Sigmoid colon (tissue), 6 donors: ENCODE measurements at regions not wholly inside any gene's neighbourhood (a gene's known extent, or its start where the extent isn't known, plus 50 kb on each side); places are given as distances from the start of the nearest gene placed in this dataset.

Source experiments
- DNase-seq: peaks from one replicate; pipeline ENCODE4 v3.0.0-alpha.2; 2019
- H3K27ac ChIP-seq, 4 donors: fragments of 200-600 bp; sonication (generic); one replicate each; pipeline ENCODE4 v1.5.1; 2016 to 2019; ENCODE audit warnings: mild to moderate bottlenecking in 1 of 4
- H3K27me3 ChIP-seq, 3 donors: fragments of 200-600 bp; sonication (generic); one replicate each; pipeline ENCODE4 v1.5.1; 2019; ENCODE audit warnings: mild to moderate bottlenecking in 1 of 3
- H3K36me3 ChIP-seq, 4 donors: fragments of 200-600 bp; sonication (generic); one replicate each; pipeline ENCODE4 v1.5.1; 2016 to 2019
- H3K4me1 ChIP-seq, 4 donors: fragments of 200-600 bp; sonication (generic); one replicate each; pipeline ENCODE4 v1.5.1; 2017 to 2019
- H3K4me3 ChIP-seq, 4 donors: fragments of 200-600 bp; sonication (generic); one replicate each; pipeline ENCODE4 v1.5.1; 2017 to 2019; ENCODE audit warnings: mild to moderate bottlenecking in 2 of 4, moderate library complexity in 1 of 4
- H3K9me3 ChIP-seq, 4 donors: fragments of 200-600 bp in 3 of 4; sonication (generic) in 3 of 4; one replicate each; pipeline versions ENCODE4 v1.5.1 to v1.6.1; 2013 to 2019
- EP300 ChIP-seq, 4 donors: sonication (generic); formaldehyde crosslinking; IDR thresholded peaks; one replicate each; pipeline ENCODE4 v1.6.1; 2017; ENCODE audit warnings: antibody characterized with exemption in 4 of 4
- POLR2A ChIP-seq, 2 donors: fragments of 450-650 bp; IDR thresholded peaks; one replicate each; pipeline ENCODE4 v1.6.1; 2016; ENCODE audit warnings: antibody characterized with exemption in 2 of 2, mild to moderate bottlenecking in 2 of 2, moderate library complexity in 2 of 2
- POLR2AphosphoS5 ChIP-seq, 4 donors: sonication (generic); formaldehyde crosslinking; IDR thresholded peaks; one replicate each; pipeline ENCODE4 v1.6.1; 2017; ENCODE audit warnings: antibody characterized with exemption in 4 of 4
- WGBS, 2 donors: extraction: QIAGEN DNeasy Blood & Tissue Kit; methylation state at CpG; one replicate each; pipeline ENCODE4 v1.1.7; 2013; 5-methylcytosine and 5-hydroxymethylcytosine counted together
- intact Hi-C: fragments of 100-400 bp; cut with DNase I; formaldehyde crosslinking; loops from one replicate; pipeline ENCODE4 v1.15.1; 2023
- TF ChIP-seq, protein P1 (sequence below), 4 experiments: fragments of 450-650 bp in 3 of 4; fragments of 200-600 bp in 1 of 4; IDR thresholded peaks; one replicate each; pipeline ENCODE4 v1.5.1; 2016 to 2019; ENCODE audit warnings: antibody characterized with exemption in 4 of 4, mild to moderate bottlenecking in 3 of 4, moderate library complexity in 2 of 4
- donor health status: healthy with polysubstance abuse.
- donor health status: healthy.

GRCh38 chr3:170751083-170751898, 118.7 kb downstream of the RPL22L1 start:
- H3K27ac ChIP-seq = peak overlapping the region in 1 of 4 donors; percentile 43
- TF ChIP-seq POLR2AphosphoS5 (IDR thresholded peaks at IDR 0.05) = peak in 2 of 4 donors; percentile 7 to 9
- TF ChIP-seq, protein P1, sequence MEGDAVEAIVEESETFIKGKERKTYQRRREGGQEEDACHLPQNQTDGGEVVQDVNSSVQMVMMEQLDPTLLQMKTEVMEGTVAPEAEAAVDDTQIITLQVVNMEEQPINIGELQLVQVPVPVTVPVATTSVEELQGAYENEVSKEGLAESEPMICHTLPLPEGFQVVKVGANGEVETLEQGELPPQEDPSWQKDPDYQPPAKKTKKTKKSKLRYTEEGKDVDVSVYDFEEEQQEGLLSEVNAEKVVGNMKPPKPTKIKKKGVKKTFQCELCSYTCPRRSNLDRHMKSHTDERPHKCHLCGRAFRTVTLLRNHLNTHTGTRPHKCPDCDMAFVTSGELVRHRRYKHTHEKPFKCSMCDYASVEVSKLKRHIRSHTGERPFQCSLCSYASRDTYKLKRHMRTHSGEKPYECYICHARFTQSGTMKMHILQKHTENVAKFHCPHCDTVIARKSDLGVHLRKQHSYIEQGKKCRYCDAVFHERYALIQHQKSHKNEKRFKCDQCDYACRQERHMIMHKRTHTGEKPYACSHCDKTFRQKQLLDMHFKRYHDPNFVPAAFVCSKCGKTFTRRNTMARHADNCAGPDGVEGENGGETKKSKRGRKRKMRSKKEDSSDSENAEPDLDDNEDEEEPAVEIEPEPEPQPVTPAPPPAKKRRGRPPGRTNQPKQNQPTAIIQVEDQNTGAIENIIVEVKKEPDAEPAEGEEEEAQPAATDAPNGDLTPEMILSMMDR (IDR thresholded peaks at IDR 0.05) = no peak
- H3K27me3 ChIP-seq = no peaks in the 10 kb centered on the region
- peaks cover 0 to 10% (median 7%) of the 10 kb centered on the region in 4 donors for H3K4me1 ChIP-seq
- no peaks in the 10 kb centered on the region for H3K36me3 ChIP-seq
- DNase-seq = peak; percentile 73
- H3K9me3 ChIP-seq = no peaks in the 10 kb centered on the region
- H3K4me3 ChIP-seq = no peak overlapping the region
- 32 to 54% methylated on average over 3 of the region's 3 CpGs for WGBS, 2 donors
- intact Hi-C loops = no loop called here

- H3K27me3 ChIP-seq = no peaks in the 10 kb centered on the region
- no peak overlapping the region for H3K27ac ChIP-seq
- DNase-seq = no peak
- TF ChIP-seq POLR2A (IDR thresholded peaks at IDR 0.05) = no peak
- peaks cover 0 to 10% (median 7%) of the 10 kb centered on the region in 4 donors for H3K4me1 ChIP-seq
- no peaks in the 10 kb centered on the region for H3K9me3 ChIP-seq
- H3K4me3 ChIP-seq = no peak overlapping the region
- intact Hi-C loops = no loop called here
- WGBS, 2 donors = 92 to 96% methylated on average over 2 of the region's 2 CpGs
- no peaks in the 10 kb centered on the region for H3K36me3 ChIP-seq
Observed at GRCh38 chr3:170750478-170750830, 119.5 kb downstream of the RPL22L1 start.

DNA sequence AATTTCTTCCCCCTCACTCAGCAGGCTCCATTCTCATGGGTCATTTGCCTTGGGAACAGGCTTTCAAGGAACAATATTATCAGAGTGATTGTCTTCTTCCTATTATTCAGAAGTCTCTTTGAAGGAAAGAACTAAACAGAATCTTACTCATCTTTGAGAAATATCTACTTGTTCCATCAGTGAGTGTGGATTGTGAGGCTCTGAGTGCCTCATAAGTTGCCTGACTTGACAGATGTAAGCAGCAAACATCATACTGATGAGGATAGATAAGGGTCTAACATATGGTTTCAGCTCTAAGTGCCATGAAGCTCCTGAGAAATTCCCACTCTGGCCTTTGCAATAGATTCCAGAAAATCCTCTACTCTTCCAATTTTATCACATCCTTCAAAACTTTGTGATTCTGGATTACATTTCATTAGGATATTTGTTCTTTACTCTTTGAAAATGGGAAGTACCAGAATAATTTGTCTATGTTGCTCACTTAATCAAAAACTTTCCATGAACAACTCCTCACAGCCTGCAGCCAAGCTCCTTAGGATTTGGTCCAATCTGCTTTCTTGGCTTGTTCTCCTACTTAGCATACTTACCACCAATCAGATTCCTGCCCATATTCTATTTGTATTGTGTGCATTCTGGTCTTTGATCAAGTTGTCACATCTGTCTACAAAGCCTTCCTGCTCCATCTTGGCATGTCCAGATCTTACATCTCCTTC, 120.1 kb downstream of the RPL22L1 start:
- Histone ChIP-seq H3K36me3 (no peaks in the 10 kb centered on the region), H3K27me3 (no peaks in the 10 kb centered on the region), H3K4me1 (peaks cover 0 to 10% (median 7%) of the 10 kb centered on the region in 4 donors), H3K9me3 (no peaks in the 10 kb centered on the region), H3K4me3 (no peak overlapping the region), H3K27ac (no peak overlapping the region)
- intact Hi-C loops = no loop called here
- TF ChIP-seq EP300 (IDR thresholded peaks at IDR 0.05) (no peak), POLR2AphosphoS5 (IDR thresholded peaks at IDR 0.05) (no peak), POLR2A (IDR thresholded peaks at IDR 0.05) (no peak)
- TF ChIP-seq, protein P1 (IDR thresholded peaks at IDR 0.05) = no peak
- DNase-seq = no peak

- no peak overlapping the region for H3K4me3 ChIP-seq
Observed at GRCh38 chr3:170749185-170749584, 120.8 kb downstream of the RPL22L1 start.

More at GRCh38 chr3:170749185-170749584, 120.8 kb downstream of the RPL22L1 start:
- DNase-seq = no peak
- Histone ChIP-seq H3K4me1 (peaks cover 0 to 10% (median 7%) of the 10 kb centered on the region in 4 donors), H3K36me3 (no peaks in the 10 kb centered on the region), H3K27ac (no peak overlapping the region), H3K27me3 (no peaks in the 10 kb centered on the region), H3K9me3 (no peaks in the 10 kb centered on the region)
- TF ChIP-seq, protein P1 (IDR thresholded peaks at IDR 0.05) = no peak
- no peak for TF ChIP-seq POLR2A (IDR thresholded peaks at IDR 0.05)
- TF ChIP-seq POLR2AphosphoS5 (IDR thresholded peaks at IDR 0.05) = no peak
- TF ChIP-seq EP300 (IDR thresholded peaks at IDR 0.05) = no peak
- 92 to 100% methylated on average over 1 of the region's 1 CpG for WGBS, 2 donors
- intact Hi-C loops = no loop called here
